IMR-90 (cell line): ENCODE measurements at regions not wholly inside any gene's neighbourhood (a gene's known extent, or its start where the extent isn't known, plus 50 kb on each side); places are given as distances from the start of the nearest gene placed in this dataset.
A peak's percentile ranks its signal among the peaks of the same experiment; 100 is the strongest.
"Not testable (repeated sequence)": the region's sequence is repeated elsewhere in the genome, so short reads cannot be mapped to it uniquely, and the experiment has no call there.

Experiments
- ATAC-seq: fragments of 200-7000 bp; cut with Tn5 transposase; 2 replicates; pipeline ENCODE4 v1.9.1; 2020; ENCODE audit warnings: low read depth, mild to moderate bottlenecking, moderate library complexity
- BruUV-seq: library from RNA; stranded (reverse); fragments of 400-500 nt; replicated peaks from 2 replicates; lab custom pipeline; 2021; lab: Mats Ljungman, UMichigan
- CTCF ChIA-PET: fragments of 300-600 bp; formaldehyde crosslinking; extraction: SDS; loops from one replicate; lab custom pipeline; 2021; ENCODE audit warnings: antibody characterized with exemption; lab: Yijun Ruan, JAX
- POLR2A ChIA-PET: fragments of 300-600 bp; sonication (Branson Sonifier 250); formaldehyde crosslinking; loops from one replicate; lab custom pipeline; 2022; ENCODE audit warnings: antibody characterized with exemption; ENCODE audit not compliant: unreplicated experiment; lab: Charles Lee
- DNase-seq: peaks from one replicate; pipeline ENCODE4 v3.0.0; 2013
- H2AFZ ChIP-seq: replicated peaks from 2 replicates; pipeline ENCODE3; 2013; ENCODE audit warnings: low read length, mild to moderate bottlenecking; ENCODE audit not compliant: poor library complexity
- H2AK5ac ChIP-seq: 2 replicates; pipeline ENCODE4 v1.6.1; 2013; ENCODE audit warnings: low read depth, low read length, inconsistent platforms
- H2AK9ac ChIP-seq: replicated peaks from 2 replicates; pipeline ENCODE3; 2013; ENCODE audit warnings: mild to moderate bottlenecking, low read depth, low read length, moderate library complexity; ENCODE audit not compliant: poor library complexity
- H2BK120ac ChIP-seq: 2 replicates; pipeline ENCODE4 v1.6.1; 2013; ENCODE audit warnings: low read depth, low read length, inconsistent platforms
- H2BK15ac ChIP-seq: 3 replicates; pipeline ENCODE4 v1.6.1; 2013; ENCODE audit warnings: low read depth, low read length, inconsistent platforms
- H2BK20ac ChIP-seq: 2 replicates; pipeline ENCODE4 v1.6.1; 2013; ENCODE audit warnings: low read depth, mild to moderate bottlenecking, inconsistent platforms, low read length, moderate library complexity
- H2BK5ac ChIP-seq: 2 replicates; pipeline ENCODE4 v1.6.1; 2013; ENCODE audit warnings: mild to moderate bottlenecking, low read depth, low read length, inconsistent platforms; ENCODE audit not compliant: poor library complexity, severe bottlenecking
- H3K14ac ChIP-seq: replicated peaks from 2 replicates; pipeline ENCODE4 v1.6.1; 2013; ENCODE audit warnings: low read depth, low read length, inconsistent platforms
- H3K18ac ChIP-seq: 2 replicates; pipeline ENCODE4 v1.6.1; 2013; ENCODE audit warnings: low read depth, low read length, control low read depth
- H3K23ac ChIP-seq: 2 replicates; pipeline ENCODE4 v1.6.1; 2013; ENCODE audit warnings: low read depth, low read length, inconsistent platforms
- H3K27ac ChIP-seq: 2 replicates; pipeline ENCODE4 v1.5.1; 2013; ENCODE audit warnings: mild to moderate bottlenecking, control low read depth, low read length; ENCODE audit not compliant: insufficient read depth
- H3K27me3 ChIP-seq: 2 replicates; pipeline ENCODE4 v1.6.1; 2013; ENCODE audit warnings: low read length; ENCODE audit not compliant: control insufficient read depth, insufficient read depth
- H3K36me3 ChIP-seq: 2 replicates; pipeline ENCODE4 v1.6.1; 2013; ENCODE audit warnings: low read length, mixed read lengths; ENCODE audit not compliant: control insufficient read depth, insufficient read depth
- H3K4ac ChIP-seq: 2 replicates; pipeline ENCODE4 v1.6.1; 2013; ENCODE audit warnings: low read depth, low read length, inconsistent platforms
- H3K4me1 ChIP-seq: 2 replicates; pipeline ENCODE4 v1.6.1; 2013; ENCODE audit warnings: low read length, mixed read lengths; ENCODE audit not compliant: control insufficient read depth, insufficient read depth
- H3K4me2 ChIP-seq: 2 replicates; pipeline ENCODE4 v1.6.1; 2013; ENCODE audit warnings: low read depth, mild to moderate bottlenecking, control low read depth, low read length, moderate library complexity
- H3K4me3 ChIP-seq: 2 replicates; pipeline ENCODE4 v1.5.1; 2013; ENCODE audit warnings: low read depth, mild to moderate bottlenecking, control low read depth, low read length, moderate library complexity; ENCODE audit not compliant: insufficient read depth
- H3K56ac ChIP-seq: 2 replicates; pipeline ENCODE4 v1.6.1; 2013; ENCODE audit warnings: low read length, inconsistent platforms; ENCODE audit not compliant: insufficient read depth; ENCODE audit errors: extremely low read depth
- H3K79me1 ChIP-seq, 2 experiments: 2 replicates each; pipeline ENCODE4 v1.6.1; 2013; ENCODE audit warnings: low read length in 2 of 2, inconsistent platforms in 1 of 2, low read depth in 1 of 2
- H3K9ac ChIP-seq: 2 replicates; pipeline ENCODE4 v1.6.1; 2013; ENCODE audit warnings: low read depth, low read length, control low read depth
- H3K9me1 ChIP-seq: 2 replicates; pipeline ENCODE4 v1.6.1; 2013; ENCODE audit warnings: low read length, inconsistent platforms; ENCODE audit not compliant: insufficient read depth
- H3K9me3 ChIP-seq: 2 replicates; pipeline ENCODE4 v1.6.1; 2013; ENCODE audit warnings: low read length; ENCODE audit not compliant: control insufficient read depth, insufficient read depth
- H4K20me1 ChIP-seq: 2 replicates; pipeline ENCODE4 v1.6.1; 2013; ENCODE audit warnings: low read length, inconsistent platforms; ENCODE audit not compliant: insufficient read depth
- H4K5ac ChIP-seq: 2 replicates; pipeline ENCODE4 v1.6.1; 2013; ENCODE audit warnings: mild to moderate bottlenecking, low read depth, low read length, control low read depth
- H4K8ac ChIP-seq, 2 experiments: 2 replicates each; pipeline ENCODE4 v1.6.1; 2013; ENCODE audit warnings: low read depth in 2 of 2, low read length in 2 of 2, control low read depth in 1 of 2, inconsistent platforms in 1 of 2
- H4K91ac ChIP-seq: 2 replicates; pipeline ENCODE4 v1.6.1; 2013; ENCODE audit warnings: low read depth, low read length, inconsistent platforms; ENCODE audit not compliant: insufficient read depth
- WGBS, 2 experiments: methylation state at CpG; one replicate each; pipeline versions ENCODE4 v1.1.5 to v1.1.7; 2013; ENCODE audit warnings: missing lambda C conversion rate in 2 of 2; ENCODE audit not compliant: insufficient read length in 1 of 2; ENCODE audit errors: extremely low coverage in 2 of 2; 5-methylcytosine and 5-hydroxymethylcytosine counted together
- dilution Hi-C: fragments of 300-500 bp; cut with HindIII; formaldehyde crosslinking; loops from one replicate; pipeline ENCODE4 v1.14.3; 2018; ENCODE audit warnings: low sequenced_read_pairs; ENCODE audit not compliant: unreplicated experiment
- in situ Hi-C: fragments of 300-500 bp; cut with MboI; formaldehyde crosslinking; loops from 3 replicates; pipeline ENCODE4 v1.14.3; 2019; ENCODE audit warnings: low sequenced_read_pairs, inconsistent platforms, mixed read lengths
- intact Hi-C: fragments of 100-400 bp; cut with micrococcal nuclease; formaldehyde crosslinking; loops from 2 replicates; pipeline ENCODE4 v1.10.0; 2022

DNA sequence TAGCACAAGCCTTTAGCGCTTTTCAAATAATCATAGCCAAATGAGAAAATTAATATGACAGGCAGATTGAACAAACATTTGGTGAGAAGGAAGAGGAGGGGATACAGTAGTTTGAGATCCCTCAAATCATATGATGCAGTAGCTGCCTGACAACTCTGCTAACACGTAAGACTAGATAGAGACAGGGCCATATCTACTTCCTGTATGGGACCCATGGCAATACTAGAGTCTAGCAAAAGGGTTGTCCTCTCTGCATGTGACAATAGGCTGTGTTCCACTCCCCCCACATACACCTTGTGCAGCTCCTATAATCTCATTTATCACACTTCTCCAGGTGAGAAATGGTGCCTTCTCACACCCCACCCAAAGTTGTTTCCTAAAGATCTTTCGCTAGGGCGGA, 134.2 kb upstream of the NBPF9 start:
- H2AK5ac ChIP-seq, in situ Hi-C loops, H3K4me2 ChIP-seq, H3K56ac ChIP-seq, H3K23ac ChIP-seq, H2AFZ ChIP-seq, H4K91ac ChIP-seq, H3K4me3 ChIP-seq, H3K27me3 ChIP-seq, H2BK20ac ChIP-seq, H3K4me1 ChIP-seq, H4K5ac ChIP-seq, H3K9ac ChIP-seq, POLR2A ChIA-PET, H4K8ac ChIP-seq, H3K4ac ChIP-seq, H2BK15ac ChIP-seq, H2BK120ac ChIP-seq, dilution Hi-C loops, ATAC-seq, H3K14ac ChIP-seq, intact Hi-C loops, H3K79me1 ChIP-seq, H2AK9ac ChIP-seq, H3K9me3 ChIP-seq, DNase-seq, H3K27ac ChIP-seq, H3K9me1 ChIP-seq, CTCF ChIA-PET, H2BK5ac ChIP-seq, H3K36me3 ChIP-seq, H4K20me1 ChIP-seq, H3K18ac ChIP-seq: not testable (repeated sequence)
- WGBS, 2 experiments, result no CpG with 5 or more reads among the region's 4 CpGs
- TSS peak; percentile 25 for BruUV-seq

DNA sequence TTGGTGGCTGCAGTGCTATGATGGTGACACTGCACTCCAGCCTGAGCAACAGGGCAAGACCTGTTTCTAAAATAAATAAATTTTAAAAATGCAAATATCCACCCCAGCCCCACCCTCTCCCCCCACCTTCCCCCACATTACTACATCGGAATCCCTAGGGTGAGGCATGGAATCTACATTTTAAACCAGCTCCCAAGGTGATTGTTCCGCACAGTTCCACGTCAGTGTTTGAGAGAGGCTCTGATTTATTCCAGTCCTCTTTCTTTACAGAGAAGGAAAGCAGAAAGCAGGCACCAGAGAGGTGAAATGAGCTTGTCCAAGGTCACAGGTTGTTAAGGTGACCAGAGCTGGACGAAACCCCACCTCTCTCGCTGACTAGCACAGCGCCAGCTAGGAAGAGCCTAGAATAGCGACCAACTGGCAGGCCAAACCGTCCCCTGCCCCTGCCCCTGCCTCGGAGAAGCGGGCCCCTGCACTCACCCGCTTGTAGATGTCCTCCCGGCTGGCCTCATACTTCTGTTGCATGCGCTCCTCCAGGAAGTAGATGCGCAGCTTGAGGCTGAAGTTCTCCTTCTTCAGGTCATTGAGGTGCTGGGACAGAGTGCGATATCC, 136.7 kb upstream of the NBPF9 start:
- ATAC-seq, POLR2A ChIA-PET: not testable (repeated sequence)

More for the DNA sequence above, 136.7 kb upstream of the NBPF9 start:
- H3K36me3 ChIP-seq, H3K9ac ChIP-seq, H2AK5ac ChIP-seq, H4K8ac ChIP-seq, H4K5ac ChIP-seq, H3K18ac ChIP-seq, H3K9me1 ChIP-seq, H3K56ac ChIP-seq, in situ Hi-C loops, H3K23ac ChIP-seq, H3K27me3 ChIP-seq, H3K9me3 ChIP-seq, CTCF ChIA-PET, H2BK20ac ChIP-seq, H3K79me1 ChIP-seq, dilution Hi-C loops, H4K20me1 ChIP-seq, H3K4ac ChIP-seq, intact Hi-C loops, H2AK9ac ChIP-seq, H2BK120ac ChIP-seq, H4K91ac ChIP-seq, DNase-seq, H2BK5ac ChIP-seq, BruUV-seq, H3K4me3 ChIP-seq, H3K4me1 ChIP-seq, H3K14ac ChIP-seq, H3K4me2 ChIP-seq, H3K27ac ChIP-seq, H2AFZ ChIP-seq, H2BK15ac ChIP-seq: not testable (repeated sequence)
- WGBS, 2 experiments, result no CpG with 5 or more reads among the region's 15 CpGs
